Activated CD8-positive, alpha-beta T cell treated with anti-CD3 and anti-CD28 coated beads for 36 hours (primary cell): ENCODE measurements at regions not wholly inside any gene's neighbourhood (a gene's known extent, or its start where the extent isn't known, plus 50 kb on each side); places are given as distances from the start of the nearest gene placed in this dataset.

Source experiments
- ATAC-seq: fragments of 200-7000 bp; cut with Tn5 transposase; one replicate; pipeline ENCODE4 v1.10.0; 2021; ENCODE audit warnings: mild to moderate bottlenecking, moderate library complexity
- CTCF ChIA-PET: fragments of 350-600 bp; sonication (Branson Sonifier 250); formaldehyde crosslinking; loops from one replicate; lab custom pipeline; 2021; ENCODE audit warnings: antibody characterized with exemption; lab: Charles Lee
- POLR2A ChIA-PET: fragments of 350-600 bp; sonication (Branson Sonifier 250); formaldehyde crosslinking; loops from one replicate; lab custom pipeline; 2021; ENCODE audit warnings: antibody characterized with exemption; lab: Charles Lee
- DNase-seq: peaks from one replicate; pipeline ENCODE4 v3.0.0-alpha.2; 2020
- H3K27ac Mint-ChIP-seq: one replicate; pipeline ENCODE4 v1.8.0; 2021; ENCODE audit warnings: mild to moderate bottlenecking, mixed read lengths
- H3K27me3 Mint-ChIP-seq: one replicate; pipeline ENCODE4 v1.8.0; 2021; ENCODE audit warnings: mixed read lengths
- H3K36me3 Mint-ChIP-seq: one replicate; pipeline ENCODE4 v1.8.0; 2021; ENCODE audit warnings: low read depth, mixed read lengths
- H3K4me1 Mint-ChIP-seq: one replicate; pipeline ENCODE4 v1.8.0; 2021; ENCODE audit warnings: low read depth, mixed read lengths
- H3K4me3 Mint-ChIP-seq: one replicate; pipeline ENCODE4 v1.8.0; 2021; ENCODE audit warnings: mild to moderate bottlenecking, moderate library complexity, mixed read lengths
- H3K9me3 Mint-ChIP-seq: one replicate; pipeline ENCODE4 v1.8.0; 2021; ENCODE audit warnings: mixed read lengths
- intact Hi-C: fragments of 100-400 bp; cut with micrococcal nuclease; formaldehyde crosslinking; loops from one replicate; pipeline ENCODE4 v1.10.0; 2022
- TF ChIP-seq, protein P1 (sequence below): fragments of 200-600 bp; IDR thresholded peaks from one replicate; pipeline ENCODE4 v1.8.0; 2022; ENCODE audit warnings: antibody characterized with exemption, mild to moderate bottlenecking

DNA sequence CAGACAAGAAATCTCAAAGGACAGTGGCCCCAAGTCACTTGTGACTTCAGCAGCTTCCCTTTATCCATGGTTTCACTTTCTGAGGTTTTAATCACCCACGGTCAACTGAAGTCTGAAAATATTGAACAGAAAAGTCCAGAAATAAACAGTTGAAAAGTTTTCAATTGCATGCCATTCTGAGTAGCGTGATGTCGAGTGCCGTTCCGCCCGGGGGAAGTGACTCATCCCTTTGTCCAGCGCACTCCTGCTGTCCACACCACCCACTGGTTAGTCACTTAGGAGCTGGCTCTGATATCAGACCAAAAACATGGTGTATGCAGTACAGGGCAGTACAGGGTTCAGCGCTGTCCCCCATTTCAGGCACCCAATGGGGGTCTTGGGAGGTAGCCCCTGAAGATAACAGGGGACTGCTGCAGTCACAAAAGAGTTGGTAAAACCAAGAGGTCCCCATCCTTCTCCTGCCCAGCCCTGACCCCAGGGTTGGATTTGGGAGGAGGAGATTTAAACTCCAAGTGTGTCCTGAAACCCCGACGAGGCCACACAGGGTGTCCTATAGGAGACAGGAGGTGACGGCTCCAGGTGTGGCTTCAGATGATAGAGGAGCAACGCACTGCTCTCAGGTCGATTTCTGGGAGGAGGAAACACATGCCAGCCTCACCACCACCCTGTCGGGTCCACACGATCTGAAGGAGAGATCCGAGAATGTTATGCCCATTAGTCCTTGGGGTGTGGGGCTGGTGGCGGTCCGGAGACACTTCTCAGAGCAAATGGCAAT, 390.1 kb downstream of the CTTN start:
- H3K4me3 Mint-ChIP-seq: no peak overlapping the region
- CTCF ChIA-PET: no interaction called here
- H3K27me3 Mint-ChIP-seq: no peaks in the 10 kb centered on the region
- intact Hi-C loops: no loop called here
- no peaks in the 10 kb centered on the region for H3K4me1 Mint-ChIP-seq
- ATAC-seq (no peak), DNase-seq (no peak)
- H3K36me3 Mint-ChIP-seq: no peaks in the 10 kb centered on the region
- TF ChIP-seq, protein P1, sequence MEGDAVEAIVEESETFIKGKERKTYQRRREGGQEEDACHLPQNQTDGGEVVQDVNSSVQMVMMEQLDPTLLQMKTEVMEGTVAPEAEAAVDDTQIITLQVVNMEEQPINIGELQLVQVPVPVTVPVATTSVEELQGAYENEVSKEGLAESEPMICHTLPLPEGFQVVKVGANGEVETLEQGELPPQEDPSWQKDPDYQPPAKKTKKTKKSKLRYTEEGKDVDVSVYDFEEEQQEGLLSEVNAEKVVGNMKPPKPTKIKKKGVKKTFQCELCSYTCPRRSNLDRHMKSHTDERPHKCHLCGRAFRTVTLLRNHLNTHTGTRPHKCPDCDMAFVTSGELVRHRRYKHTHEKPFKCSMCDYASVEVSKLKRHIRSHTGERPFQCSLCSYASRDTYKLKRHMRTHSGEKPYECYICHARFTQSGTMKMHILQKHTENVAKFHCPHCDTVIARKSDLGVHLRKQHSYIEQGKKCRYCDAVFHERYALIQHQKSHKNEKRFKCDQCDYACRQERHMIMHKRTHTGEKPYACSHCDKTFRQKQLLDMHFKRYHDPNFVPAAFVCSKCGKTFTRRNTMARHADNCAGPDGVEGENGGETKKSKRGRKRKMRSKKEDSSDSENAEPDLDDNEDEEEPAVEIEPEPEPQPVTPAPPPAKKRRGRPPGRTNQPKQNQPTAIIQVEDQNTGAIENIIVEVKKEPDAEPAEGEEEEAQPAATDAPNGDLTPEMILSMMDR: no peak
- H3K27ac Mint-ChIP-seq: no peak overlapping the region
- H3K9me3 Mint-ChIP-seq: peaks cover 7% of the 10 kb centered on the region
- POLR2A ChIA-PET: no interaction called here

DNA sequence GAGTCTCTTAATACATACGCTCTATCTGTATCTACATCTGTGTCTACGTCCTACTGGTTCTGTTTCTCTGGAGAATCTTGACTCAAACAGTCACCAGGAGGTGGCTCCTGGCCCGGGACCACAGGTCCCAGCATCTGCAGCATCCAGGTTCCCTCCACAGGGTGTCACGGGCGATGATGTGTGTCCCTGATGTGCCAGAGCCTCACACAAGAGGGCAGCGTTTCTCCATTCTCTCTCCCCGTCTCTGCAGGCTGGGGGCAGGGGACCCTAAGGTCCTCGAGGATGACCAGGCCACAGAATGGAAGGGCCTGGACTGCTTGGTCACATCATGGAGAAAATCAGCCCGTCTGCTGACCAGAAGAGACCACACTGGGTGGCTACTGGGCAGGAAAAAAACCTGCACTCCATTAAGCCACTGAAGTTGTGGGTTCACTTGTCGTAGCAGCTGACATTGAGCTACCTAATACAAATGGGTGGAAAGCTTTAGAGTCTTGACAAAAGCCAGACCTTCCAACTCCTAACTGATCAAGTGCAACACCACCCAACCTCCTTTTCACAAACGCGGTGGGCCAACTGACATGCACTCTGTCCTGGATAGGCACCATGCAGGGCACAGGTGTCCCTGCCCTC, 392.5 kb downstream of the CTTN start:
- TF ChIP-seq, protein P1: no peak
- ATAC-seq (no peak), DNase-seq (no peak)
- Mint-ChIP-seq H3K36me3 (no peaks in the 10 kb centered on the region), H3K4me3 (no peak overlapping the region), H3K4me1 (no peaks in the 10 kb centered on the region), H3K27me3 (no peaks in the 10 kb centered on the region), H3K27ac (no peak overlapping the region), H3K9me3 (peaks cover 14% of the 10 kb centered on the region)
- ChIA-PET CTCF (interaction anchor here (1.0 kb wide), 1 partner anchor 25 kb away, joined by 3 read pairs; no protein-coding TSS in a partner anchor), POLR2A (no interaction called here)
- intact Hi-C loops: no loop called here

DNA sequence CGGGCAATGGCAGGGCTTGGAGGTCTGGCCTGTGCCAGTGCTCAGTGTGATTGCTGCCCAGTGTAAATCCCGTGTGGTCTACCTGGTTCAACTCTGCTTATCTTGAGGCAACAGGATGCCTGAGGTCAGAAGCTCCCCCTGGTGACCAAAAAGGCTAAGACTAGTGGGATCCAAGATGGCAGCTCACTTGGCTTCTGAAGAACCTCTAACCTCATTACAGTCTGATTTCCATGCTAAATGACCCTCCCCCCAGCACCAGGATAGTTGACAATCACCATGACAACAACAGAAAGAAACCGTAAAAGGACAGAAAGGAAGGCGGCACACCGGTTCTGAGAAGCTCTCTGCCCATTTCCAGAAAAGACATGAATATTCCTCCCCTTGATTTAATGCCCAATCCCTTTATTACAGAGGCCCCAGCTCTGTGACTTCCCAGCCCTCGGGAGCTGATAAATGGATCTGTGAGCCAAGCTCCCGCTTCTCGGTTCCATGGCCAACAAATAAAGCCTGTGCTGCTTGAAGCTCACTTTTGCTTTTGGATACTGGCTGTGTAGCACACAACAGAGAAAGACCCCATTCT, 398.4 kb downstream of the CTTN start:
- no peaks in the 10 kb centered on the region for H3K4me1 Mint-ChIP-seq

DNA sequence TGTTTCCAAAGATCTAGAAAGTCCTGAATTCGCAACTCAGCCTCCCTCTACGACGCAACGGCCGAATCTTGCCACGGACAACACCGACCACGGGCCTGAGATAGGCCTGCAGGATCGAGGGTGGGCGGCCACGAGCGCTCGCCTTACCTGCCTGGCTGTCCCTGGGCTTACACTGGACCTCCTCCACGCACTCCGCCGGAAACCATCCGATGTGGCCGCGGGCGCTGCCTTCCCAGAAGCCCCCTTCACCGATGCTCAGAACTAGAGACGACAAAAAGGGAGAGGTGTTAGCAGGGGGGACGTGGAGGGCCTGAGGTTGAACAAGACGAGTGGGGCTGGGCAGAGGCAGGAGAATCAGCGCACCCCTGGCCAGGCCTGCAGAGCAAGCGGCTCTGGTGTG, 400.0 kb downstream of the CTTN start:
- Mint-ChIP-seq H3K4me3 (no peak overlapping the region), H3K9me3 (peaks cover 12% of the 10 kb centered on the region), H3K4me1 (no peaks in the 10 kb centered on the region), H3K36me3 (no peaks in the 10 kb centered on the region), H3K27ac (no peak overlapping the region), H3K27me3 (no peaks in the 10 kb centered on the region)
- intact Hi-C loops: no loop called here
- ATAC-seq: no peak
- TF ChIP-seq, protein P1: no peak
- no peak for DNase-seq
- ChIA-PET POLR2A (no interaction called here), CTCF (no interaction called here)

More for the DNA sequence above, 398.4 kb downstream of the CTTN start:
- Mint-ChIP-seq H3K4me3 (no peak overlapping the region), H3K27ac (no peak overlapping the region), H3K36me3 (no peaks in the 10 kb centered on the region), H3K9me3 (peaks cover 17% of the 10 kb centered on the region), H3K27me3 (no peaks in the 10 kb centered on the region)
- intact Hi-C loops: no loop called here
- CTCF ChIA-PET: no interaction called here
- DNase-seq (peak; percentile 8), ATAC-seq (no peak)
- TF ChIP-seq, protein P1: no peak
- POLR2A ChIA-PET: no interaction called here

DNA sequence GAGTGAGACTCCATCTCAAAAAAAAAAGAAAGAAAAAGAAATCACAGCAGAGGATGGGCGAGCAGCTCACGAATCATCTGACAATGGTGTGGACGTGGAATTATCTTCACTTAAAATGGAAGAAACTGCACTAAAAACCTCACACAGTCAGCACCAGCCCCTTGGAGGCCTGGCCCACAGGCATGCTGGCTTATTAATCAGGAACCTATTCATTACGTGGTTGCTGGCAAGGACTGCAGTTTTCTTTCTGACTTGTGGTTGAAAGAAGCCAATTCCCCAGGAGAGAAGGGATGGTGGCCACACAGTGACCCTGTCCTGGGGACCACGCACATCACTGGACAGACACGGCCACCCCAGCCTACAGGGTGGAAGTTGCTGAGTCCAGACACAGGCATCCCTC, 401.1 kb downstream of the CTTN start:
- DNase-seq: no peak
- ChIA-PET CTCF (no interaction called here), POLR2A (no interaction called here)
- intact Hi-C loops: no loop called here
- H3K27ac Mint-ChIP-seq: no peak overlapping the region
- peaks cover 4% of the 10 kb centered on the region for H3K27me3 Mint-ChIP-seq
- no peak overlapping the region for H3K4me3 Mint-ChIP-seq
- no peaks in the 10 kb centered on the region for H3K36me3 Mint-ChIP-seq
- H3K4me1 Mint-ChIP-seq: no peaks in the 10 kb centered on the region
- TF ChIP-seq, protein P1: no peak
- H3K9me3 Mint-ChIP-seq: peaks cover 3% of the 10 kb centered on the region
- ATAC-seq: no peak
